Ovary (tissue), 7 donors: ENCODE measurements at regions not wholly inside any gene's neighbourhood (a gene's known extent, or its start where the extent isn't known, plus 50 kb on each side); places are given as distances from the start of the nearest gene placed in this dataset.
"Not testable (repeated sequence)": the region's sequence is repeated elsewhere in the genome, so short reads cannot be mapped to it uniquely, and the experiment has no call there.

ENCODE experiments used
- DNase-seq, 5 donors: peaks; one replicate each; pipeline ENCODE4 v3.0.0-alpha.2; 2019 to 2020
- H3K27ac ChIP-seq, 2 donors: fragments of 200-600 bp; one replicate each; pipeline versions ENCODE4 v1.5.1 to v1.8.0; 2019 to 2022
- H3K27me3 ChIP-seq: fragments of 200-600 bp; one replicate; pipeline ENCODE4 v1.8.0; 2022
- H3K36me3 ChIP-seq: fragments of 200-600 bp; sonication (generic); one replicate; pipeline ENCODE4 v1.5.1; 2019
- H3K4me1 ChIP-seq: one replicate; pipeline ENCODE4 v1.8.1; 2013; ENCODE audit warnings: mild to moderate bottlenecking, moderate library complexity; ENCODE audit not compliant: insufficient read depth
- H3K4me3 ChIP-seq: fragments of 200-600 bp; sonication (generic); one replicate; pipeline ENCODE4 v1.5.1; 2017
- H3K9me3 ChIP-seq, 2 donors: fragments of 200-600 bp in 1 of 2; sonication (generic) in 1 of 2; one replicate each; pipeline versions ENCODE4 v1.5.1 to v1.8.1; 2013 to 2019; ENCODE audit warnings: mild to moderate bottlenecking in 1 of 2, moderate library complexity in 1 of 2
- CTCF ChIP-seq, 3 donors: fragments of 450-650 bp in 2 of 3; fragments of 200-600 bp in 1 of 3; IDR thresholded peaks; one replicate each; pipeline versions ENCODE4 v1.5.1 to v1.8.0; 2016 to 2022; ENCODE audit warnings: antibody characterized with exemption in 3 of 3, mild to moderate bottlenecking in 1 of 3
- EP300 ChIP-seq: sonication (generic); formaldehyde crosslinking; IDR thresholded peaks from one replicate; pipeline ENCODE4 v1.6.1; 2017; ENCODE audit warnings: antibody characterized with exemption
- POLR2A ChIP-seq: fragments of 450-650 bp; IDR thresholded peaks from one replicate; pipeline ENCODE4 v1.6.1; 2017; ENCODE audit warnings: antibody characterized with exemption, mild to moderate bottlenecking, moderate library complexity
- WGBS, 3 donors: extraction: QIAGEN DNeasy Blood & Tissue Kit in 1 of 3; methylation state at CpG; one replicate each; pipeline versions ENCODE4 v1.1.5 to v1.1.7; 2013 to 2017; 5-methylcytosine and 5-hydroxymethylcytosine counted together
- intact Hi-C, 4 donors: fragments of 100-400 bp; cut with DNase I; formaldehyde crosslinking; loops; one replicate each; pipeline versions ENCODE4 v1.11.0 to v1.15.1; 2022 to 2023
- donor health status: DM: no; HTN: no; CAD: no; lungs with moderate emphysema.
- donor health status: DM: no; HTN: no; CAD: no.
- donor health status: Bipolar disorder and iron deficiency.
- donor health status: DM: no; HTN: no; CAD: no.
- donor health status: DM: yes; HTN: yes; CAD: no.

- Histone ChIP-seq H3K9me3 (no peaks in the 10 kb centered on the region), H3K27ac (no peak overlapping the region), H3K4me1 (no peaks in the 10 kb centered on the region), H3K27me3 (no peaks in the 10 kb centered on the region), H3K4me3 (no peak overlapping the region), H3K36me3 (no peaks in the 10 kb centered on the region)
- TF ChIP-seq CTCF (IDR thresholded peaks at IDR 0.05) (no peak), POLR2A (no peak), EP300 (no peak)
- DNase-seq: no peak
- intact Hi-C loops: no loop called here
- 82 to 89% (median 86%) methylated on average over 1 of the region's 1 CpG for WGBS, 3 donors
These were observed 306.6 kb upstream of the CYRIA start for GRCh38 chr2:16972276-16972675.

DNA sequence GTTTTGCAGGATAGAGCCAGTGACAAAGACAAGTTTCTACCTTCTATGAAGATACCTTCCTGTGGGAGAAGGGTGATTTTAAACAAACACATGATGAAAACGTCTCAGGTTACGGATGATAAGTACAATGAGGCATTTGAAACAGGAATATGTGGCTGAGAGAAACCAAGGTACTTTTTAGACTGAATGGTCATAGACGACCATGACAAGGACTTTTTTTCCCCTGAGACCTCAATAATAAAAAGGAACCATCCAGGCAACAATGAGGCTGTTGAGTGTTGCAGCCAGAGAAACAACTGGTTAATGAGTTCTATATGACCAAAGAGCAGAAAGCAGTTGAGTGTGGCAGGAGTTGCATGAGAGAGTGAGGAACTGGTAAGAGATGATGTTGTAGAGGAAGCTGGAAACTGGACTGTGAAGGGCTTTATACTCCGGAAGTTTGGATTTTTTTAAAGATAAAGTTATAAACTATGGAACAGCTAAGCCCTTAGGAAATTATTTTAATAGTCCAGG lies 306.1 kb upstream of the CYRIA start:
- intact Hi-C loops: no loop called here
- TF ChIP-seq POLR2A (no peak), CTCF (IDR thresholded peaks at IDR 0.05) (no peak), EP300 (no peak)

GRCh38 chr2:16970948-16971347 lies 305.3 kb upstream of the CYRIA start:
- H3K27me3 ChIP-seq, intact Hi-C loops, H3K4me3 ChIP-seq, H3K4me1 ChIP-seq, H3K36me3 ChIP-seq, H3K27ac ChIP-seq, H3K9me3 ChIP-seq, DNase-seq: not testable (repeated sequence)
- 81 to 96% (median 92%) methylated on average over 3 of the region's 3 CpGs for WGBS, 3 donors

More for the DNA sequence above, 306.1 kb upstream of the CYRIA start:
- no peak overlapping the region for H3K27ac ChIP-seq
- no peaks in the 10 kb centered on the region for H3K4me1 ChIP-seq
- no peak for DNase-seq
- 65 to 81% (median 72%) methylated on average over 4 of the region's 4 CpGs for WGBS, 3 donors
- H3K9me3 ChIP-seq: no peaks in the 10 kb centered on the region
- no peaks in the 10 kb centered on the region for H3K36me3 ChIP-seq
- no peak overlapping the region for H3K4me3 ChIP-seq
- H3K27me3 ChIP-seq: no peaks in the 10 kb centered on the region

DNA sequence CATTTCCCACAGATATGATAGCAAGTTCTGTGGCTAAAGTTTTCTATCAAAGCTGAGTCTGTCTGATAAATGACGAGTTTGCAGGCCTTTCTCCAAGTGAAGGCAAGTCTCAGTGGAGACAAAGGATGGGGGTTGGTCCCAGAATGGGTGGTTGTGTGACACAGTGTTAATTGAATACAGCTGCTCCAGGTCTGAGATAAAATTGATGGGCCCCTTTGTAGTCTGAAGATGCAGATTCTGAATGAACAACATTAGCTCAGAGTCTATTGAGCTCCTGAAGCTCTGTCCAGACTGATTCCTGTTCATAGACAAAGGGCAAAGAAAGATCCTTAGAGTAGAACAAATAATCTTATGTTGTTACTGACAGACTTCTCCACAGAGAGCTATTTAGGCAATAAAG lies 296.9 kb upstream of the CYRIA start:
- intact Hi-C loops: no loop called here
- Histone ChIP-seq H3K27me3 (no peaks in the 10 kb centered on the region), H3K9me3 (no peaks in the 10 kb centered on the region), H3K36me3 (no peaks in the 10 kb centered on the region), H3K27ac (no peak overlapping the region), H3K4me3 (no peak overlapping the region), H3K4me1 (no peaks in the 10 kb centered on the region)
- WGBS, 3 donors: 57 to 85% (median 59%) methylated on average over 1 of the region's 1 CpG
- DNase-seq: no peak
- no peak for TF ChIP-seq EP300
- no peak for TF ChIP-seq POLR2A
- no peak for TF ChIP-seq CTCF (IDR thresholded peaks at IDR 0.05)

- TF ChIP-seq POLR2A (no peak), CTCF (IDR thresholded peaks at IDR 0.05) (no peak)
- H3K27ac ChIP-seq: no peak overlapping the region
- H3K36me3 ChIP-seq: no peaks in the 10 kb centered on the region
- DNase-seq: no peak
- no peaks in the 10 kb centered on the region for H3K9me3 ChIP-seq
- 86 to 93% (median 89%) methylated on average over 3 of the region's 3 CpGs for WGBS, 3 donors
- intact Hi-C loops: no loop called here
- H3K27me3 ChIP-seq: no peaks in the 10 kb centered on the region
- H3K4me1 ChIP-seq: no peaks in the 10 kb centered on the region
- no peak overlapping the region for H3K4me3 ChIP-seq
These were observed 294.9 kb upstream of the CYRIA start for GRCh38 chr2:16960579-16960978.
